ENCODE measurements at regions not wholly inside any gene's neighbourhood (a gene's known extent, or its start where the extent isn't known, plus 50 kb on each side); places are given as distances from the start of the nearest gene placed in this dataset.

GRCh38 chr11:70636659-70637058 is 238.3 kb downstream of the CTTN start:
- WGBS, 2 experiments (ENCODE audit: low coverage in 1 of 2, low lambda C conversion rate in 2 of 2, missing lambda C conversion rate in 2 of 2) = 69 to 72% methylated on average over 9 to 10 of the region's 10 CpGs
- in situ Hi-C loops (cut with MboI) = no loop called here
- no peaks in the 10 kb centered on the region for H3K9me3 ChIP-seq (ENCODE audit: low read depth)

DNA sequence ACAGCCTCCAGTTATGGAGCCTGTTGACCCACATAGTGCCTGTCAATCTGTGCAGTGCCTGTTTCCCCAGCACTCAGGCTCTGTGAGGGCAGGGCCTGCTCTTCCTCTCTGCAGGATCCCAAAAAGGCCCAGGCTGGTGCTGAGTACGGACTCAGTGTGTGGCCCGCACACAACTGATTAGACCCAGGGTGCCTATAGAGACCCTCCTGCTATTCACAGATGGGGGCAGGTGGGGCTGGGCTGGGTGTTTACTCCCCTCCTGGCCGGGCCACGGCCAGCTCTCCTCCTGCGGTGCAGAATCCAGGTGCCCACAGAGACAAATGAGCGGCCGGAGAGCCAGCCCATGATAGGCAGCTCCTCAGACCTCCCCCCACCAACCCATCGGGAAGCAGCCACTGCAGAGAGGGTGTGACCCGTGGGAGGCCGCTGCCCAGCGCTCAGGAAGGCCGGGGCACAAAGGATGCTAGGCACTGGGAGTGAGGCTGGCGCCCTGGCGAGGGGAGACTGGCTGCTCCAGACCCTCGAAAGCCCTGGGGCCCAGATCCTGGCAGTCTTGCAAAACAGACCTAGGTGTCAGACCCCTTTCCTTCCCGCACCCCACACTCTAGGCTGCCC is 239.0 kb downstream of the CTTN start:
- no peak overlapping the region for H3K9ac ChIP-seq
- H3K27me3 ChIP-seq (replicated peaks; ENCODE audit: insufficient read depth) = no peaks in the 10 kb centered on the region
- H3K4me1 ChIP-seq (ENCODE audit: insufficient read depth) = no peaks in the 10 kb centered on the region
- DNase-seq = no peak
- no peak for TF ChIP-seq EZH2phosphoT487 (IDR thresholded peaks at IDR 0.05; ENCODE audit: insufficient read depth, low read depth)
- TF ChIP-seq EZH2 (IDR thresholded peaks at IDR 0.05; ENCODE audit: insufficient read depth, poor library complexity, severe bottlenecking) = no peak
- no peaks in the 10 kb centered on the region for H3K9me2 ChIP-seq (ENCODE audit: insufficient read depth)
- no peak overlapping the region for H3K4me3 ChIP-seq
- no peaks in the 10 kb centered on the region for H4K20me1 ChIP-seq (ENCODE audit: insufficient read depth)
- no peaks in the 10 kb centered on the region for H3K9me3 ChIP-seq (ENCODE audit: low read depth)
- H3K79me2 ChIP-seq (ENCODE audit: insufficient read depth) = no peaks in the 10 kb centered on the region
- no peak overlapping the region for H3K27ac ChIP-seq
- WGBS, 2 experiments (ENCODE audit: low coverage in 1 of 2, low lambda C conversion rate in 2 of 2, missing lambda C conversion rate in 2 of 2) = 69 to 76% methylated on average over 15 of the region's 16 CpGs
- no peak overlapping the region for H3K4me2 ChIP-seq (ENCODE audit: unreplicated experiment)
- no peaks in the 10 kb centered on the region for H3K36me3 ChIP-seq (ENCODE audit: low read depth)
- H3F3A ChIP-seq (ENCODE audit: insufficient read depth) = no peaks in the 10 kb centered on the region
- no peak overlapping the region for H2AFZ ChIP-seq
- in situ Hi-C loops (cut with MboI) = no loop called here

More at GRCh38 chr11:70636659-70637058, 238.3 kb downstream of the CTTN start:
- Histone ChIP-seq H3K27me3 (replicated peaks; ENCODE audit: insufficient read depth) (no peaks in the 10 kb centered on the region), H3K4me1 (ENCODE audit: insufficient read depth) (no peaks in the 10 kb centered on the region), H3K4me3 (no peak overlapping the region), H3K9ac (no peak overlapping the region), H3K27ac (no peak overlapping the region), H4K20me1 (ENCODE audit: insufficient read depth) (no peaks in the 10 kb centered on the region), H3K36me3 (ENCODE audit: low read depth) (no peaks in the 10 kb centered on the region), H3F3A (ENCODE audit: insufficient read depth) (no peaks in the 10 kb centered on the region), H2AFZ (no peak overlapping the region), H3K79me2 (ENCODE audit: insufficient read depth) (no peaks in the 10 kb centered on the region), H3K9me2 (ENCODE audit: insufficient read depth) (no peaks in the 10 kb centered on the region), H3K4me2 (ENCODE audit: unreplicated experiment) (no peak overlapping the region)
- DNase-seq = no peak
- TF ChIP-seq EZH2phosphoT487 (IDR thresholded peaks at IDR 0.05; ENCODE audit: insufficient read depth, low read depth) = no peak
- TF ChIP-seq EZH2 (IDR thresholded peaks at IDR 0.05; ENCODE audit: insufficient read depth, poor library complexity, severe bottlenecking) = no peak

GRCh38 chr11:70637949-70638583 is 239.7 kb downstream of the CTTN start:
- 63 to 64% methylated on average over 18 of the region's 18 CpGs for WGBS, 2 experiments (ENCODE audit: low coverage in 1 of 2, low lambda C conversion rate in 2 of 2, missing lambda C conversion rate in 2 of 2)
- in situ Hi-C loops (cut with MboI) = no loop called here

GRCh38 chr11:70640408-70640807 is 242.1 kb downstream of the CTTN start:
- in situ Hi-C loops (cut with MboI) = no loop called here
- Histone ChIP-seq H3K4me2 (ENCODE audit: unreplicated experiment) (no peak overlapping the region), H3F3A (ENCODE audit: insufficient read depth) (no peaks in the 10 kb centered on the region), H3K27ac (no peak overlapping the region), H3K9me2 (ENCODE audit: insufficient read depth) (no peaks in the 10 kb centered on the region), H2AFZ (no peak overlapping the region), H3K36me3 (ENCODE audit: low read depth) (no peaks in the 10 kb centered on the region), H3K9ac (no peak overlapping the region), H3K9me3 (ENCODE audit: low read depth) (no peaks in the 10 kb centered on the region), H3K4me1 (ENCODE audit: insufficient read depth) (no peaks in the 10 kb centered on the region), H4K20me1 (ENCODE audit: insufficient read depth) (no peaks in the 10 kb centered on the region), H3K79me2 (ENCODE audit: insufficient read depth) (no peaks in the 10 kb centered on the region), H3K27me3 (replicated peaks; ENCODE audit: insufficient read depth) (no peaks in the 10 kb centered on the region), H3K4me3 (no peak overlapping the region)
- DNase-seq = no peak
- TF ChIP-seq EZH2phosphoT487 (IDR thresholded peaks at IDR 0.05; ENCODE audit: insufficient read depth, low read depth) (no peak), EZH2 (IDR thresholded peaks at IDR 0.05; ENCODE audit: insufficient read depth, poor library complexity, severe bottlenecking) (no peak)
- 31% methylated on average over 8 of the region's 8 CpGs for WGBS, 2 experiments (ENCODE audit: low coverage in 1 of 2, low lambda C conversion rate in 2 of 2, missing lambda C conversion rate in 2 of 2)

More at GRCh38 chr11:70637949-70638583, 239.7 kb downstream of the CTTN start:
- DNase-seq = no peak
- Histone ChIP-seq H3K9me3 (ENCODE audit: low read depth) (no peaks in the 10 kb centered on the region), H3K4me1 (ENCODE audit: insufficient read depth) (no peaks in the 10 kb centered on the region), H3K4me2 (ENCODE audit: unreplicated experiment) (no peak overlapping the region), H3F3A (ENCODE audit: insufficient read depth) (no peaks in the 10 kb centered on the region), H3K4me3 (no peak overlapping the region), H3K9ac (no peak overlapping the region), H3K36me3 (ENCODE audit: low read depth) (no peaks in the 10 kb centered on the region), H2AFZ (no peak overlapping the region), H4K20me1 (ENCODE audit: insufficient read depth) (no peaks in the 10 kb centered on the region), H3K27me3 (replicated peaks; ENCODE audit: insufficient read depth) (no peaks in the 10 kb centered on the region), H3K27ac (no peak overlapping the region), H3K9me2 (ENCODE audit: insufficient read depth) (no peaks in the 10 kb centered on the region), H3K79me2 (ENCODE audit: insufficient read depth) (no peaks in the 10 kb centered on the region)
- TF ChIP-seq EZH2 (IDR thresholded peaks at IDR 0.05; ENCODE audit: insufficient read depth, poor library complexity, severe bottlenecking) (no peak), EZH2phosphoT487 (IDR thresholded peaks at IDR 0.05; ENCODE audit: insufficient read depth, low read depth) (no peak)

All from GM23248 (cell line).